ENCODE measurements at regions not wholly inside any gene's neighbourhood (a gene's known extent, or its start where the extent isn't known, plus 50 kb on each side); places are given as distances from the start of the nearest gene placed in this dataset.

DNA sequence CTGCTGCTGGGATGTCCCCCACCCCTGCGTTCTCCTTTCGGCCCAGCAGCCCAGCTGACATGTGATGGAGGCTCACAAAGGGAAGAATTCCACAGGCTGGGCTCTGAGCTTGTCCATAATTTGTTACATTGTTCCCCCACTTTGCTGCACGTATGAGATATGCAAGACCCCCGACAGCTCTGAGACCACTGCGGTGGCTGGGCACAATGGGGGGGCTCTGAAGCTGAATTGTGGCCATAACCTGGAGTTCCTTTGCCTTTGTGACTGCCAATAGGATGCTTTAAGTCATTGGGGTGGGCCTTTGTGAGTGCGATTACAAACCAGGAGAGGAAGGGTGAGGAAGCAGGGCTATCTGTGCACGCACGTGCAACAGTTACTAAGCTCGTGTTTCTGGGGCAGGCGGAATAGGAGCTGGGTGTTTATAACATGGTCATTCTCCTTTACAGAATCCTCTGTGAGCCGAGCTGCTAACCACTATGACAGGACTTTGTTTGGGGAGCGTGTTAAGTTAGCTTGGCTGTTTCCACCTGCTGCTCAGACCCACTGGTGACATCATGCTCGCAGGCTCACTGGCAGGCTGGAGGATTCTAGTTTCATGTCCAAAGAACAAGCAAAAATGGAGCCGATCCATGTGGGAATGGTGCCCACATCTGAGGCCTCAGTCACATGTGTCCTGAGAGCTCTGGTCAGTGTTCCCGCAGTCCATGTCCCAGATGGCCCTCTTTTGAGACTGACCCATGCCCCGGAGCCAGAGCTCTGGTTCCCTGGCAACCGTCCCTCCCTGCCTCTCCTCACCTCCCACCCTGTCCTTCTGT lies 208.3 kb upstream of the SALL1 start:
- no peaks in the 10 kb centered on the region for H3K27me3 ChIP-seq (ENCODE audit: insufficient read depth, low read length, poor library complexity, severe bottlenecking)
- H3K79me2 ChIP-seq (ENCODE audit: insufficient read depth, low read length): no peaks in the 10 kb centered on the region
- H3K9me2 ChIP-seq (replicated peaks; ENCODE audit: low read depth, low read length): no peaks in the 10 kb centered on the region
- no peaks in the 10 kb centered on the region for H3K36me3 ChIP-seq (ENCODE audit: insufficient read depth, low read length)
- H3K4me2 ChIP-seq (ENCODE audit: low read depth, low read length, poor library complexity, severe bottlenecking): no peak overlapping the region
- no peaks in the 10 kb centered on the region for H4K20me1 ChIP-seq (ENCODE audit: insufficient read depth, low read length, poor library complexity, severe bottlenecking)
- TF ChIP-seq EZH2phosphoT487 (IDR thresholded peaks at IDR 0.05; ENCODE audit: borderline replicate concordance) (no peak), CTCF (conservative IDR thresholded peaks at IDR 0.05; ENCODE audit: low read length) (no peak)
- no peak overlapping the region for H3K4me3 ChIP-seq (ENCODE audit: low read length, poor library complexity, severe bottlenecking)
- no peak overlapping the region for H2AFZ ChIP-seq (ENCODE audit: low read length)
- H3K4me1 ChIP-seq (ENCODE audit: insufficient read depth, low read length, poor library complexity, severe bottlenecking): no peaks in the 10 kb centered on the region
- H3K9me3 ChIP-seq (ENCODE audit: insufficient read depth, low read depth, low read length): no peaks in the 10 kb centered on the region; the same call in 1 of the 2 replicates
- no peak overlapping the region for H3K9ac ChIP-seq (ENCODE audit: low read depth, low read length, poor library complexity, severe bottlenecking)
- no peaks in the 10 kb centered on the region for H3F3A ChIP-seq (ENCODE audit: low read depth)

DNA sequence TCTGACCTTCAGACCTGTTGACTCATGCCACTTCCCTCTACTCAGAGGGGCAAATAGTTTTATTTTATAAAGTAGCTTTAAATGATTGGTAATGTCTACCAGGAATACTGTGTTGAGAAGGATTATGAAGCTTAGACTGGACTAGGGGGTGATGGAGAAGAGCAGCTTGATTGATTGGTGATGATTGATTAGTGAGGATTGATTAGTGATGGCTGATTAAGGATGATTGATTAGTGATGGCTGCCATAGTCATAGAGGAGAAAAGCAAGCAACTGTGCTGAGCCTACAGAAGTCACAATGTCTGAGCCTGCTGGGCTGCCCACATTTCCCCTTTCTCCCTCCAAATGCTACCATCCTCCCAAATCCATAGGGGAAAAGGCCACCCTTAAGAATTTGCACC lies 206.8 kb upstream of the SALL1 start:
- no peaks in the 10 kb centered on the region for H3F3A ChIP-seq (ENCODE audit: low read depth)
- H2AFZ ChIP-seq (ENCODE audit: low read length): no peak overlapping the region
- H4K20me1 ChIP-seq (ENCODE audit: insufficient read depth, low read length, poor library complexity, severe bottlenecking): no peaks in the 10 kb centered on the region
- H3K79me2 ChIP-seq (ENCODE audit: insufficient read depth, low read length): no peaks in the 10 kb centered on the region
- H3K4me1 ChIP-seq (ENCODE audit: insufficient read depth, low read length, poor library complexity, severe bottlenecking): no peaks in the 10 kb centered on the region
- no peaks in the 10 kb centered on the region for H3K9me2 ChIP-seq (replicated peaks; ENCODE audit: low read depth, low read length)
- TF ChIP-seq EZH2phosphoT487 (IDR thresholded peaks at IDR 0.05; ENCODE audit: borderline replicate concordance) (no peak), CTCF (conservative IDR thresholded peaks at IDR 0.05; ENCODE audit: low read length) (no peak)
- no peaks in the 10 kb centered on the region for H3K27me3 ChIP-seq (ENCODE audit: insufficient read depth, low read length, poor library complexity, severe bottlenecking)
- H3K9me3 ChIP-seq (ENCODE audit: insufficient read depth, low read depth, low read length): no peaks in the 10 kb centered on the region
- no peak overlapping the region for H3K4me3 ChIP-seq (ENCODE audit: low read length, poor library complexity, severe bottlenecking)
- H3K36me3 ChIP-seq (ENCODE audit: insufficient read depth, low read length): no peaks in the 10 kb centered on the region
- H3K4me2 ChIP-seq (ENCODE audit: low read depth, low read length, poor library complexity, severe bottlenecking): no peak overlapping the region
- no peak overlapping the region for H3K9ac ChIP-seq (ENCODE audit: low read depth, low read length, poor library complexity, severe bottlenecking)

DNA sequence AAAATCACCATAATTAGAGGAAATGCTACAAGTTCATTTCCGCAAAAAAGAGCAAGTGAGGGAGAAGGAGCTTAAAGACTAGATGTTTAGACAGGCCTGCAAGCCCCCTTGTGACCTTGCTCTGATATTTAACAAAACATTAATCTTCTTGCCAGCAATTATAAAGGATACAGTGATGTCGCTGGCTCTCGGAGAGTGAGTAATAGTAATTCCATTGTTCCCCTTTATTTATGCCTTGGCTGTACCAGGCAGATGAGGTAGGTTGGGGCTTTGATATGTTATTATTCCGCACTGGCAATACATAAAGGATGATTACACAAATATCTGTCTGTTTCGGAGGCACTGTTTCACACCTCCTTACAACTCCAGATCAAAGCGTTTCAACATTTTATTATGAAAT lies 204.8 kb upstream of the SALL1 start:
- Histone ChIP-seq H4K20me1 (ENCODE audit: insufficient read depth, low read length, poor library complexity, severe bottlenecking) (no peaks in the 10 kb centered on the region), H3K27me3 (ENCODE audit: insufficient read depth, low read length, poor library complexity, severe bottlenecking) (no peaks in the 10 kb centered on the region), H3K4me2 (ENCODE audit: low read depth, low read length, poor library complexity, severe bottlenecking) (no peak overlapping the region), H3K79me2 (ENCODE audit: insufficient read depth, low read length) (no peaks in the 10 kb centered on the region), H3K9ac (ENCODE audit: low read depth, low read length, poor library complexity, severe bottlenecking) (no peak overlapping the region), H3K36me3 (ENCODE audit: insufficient read depth, low read length) (no peaks in the 10 kb centered on the region), H3F3A (ENCODE audit: low read depth) (no peaks in the 10 kb centered on the region), H3K4me1 (ENCODE audit: insufficient read depth, low read length, poor library complexity, severe bottlenecking) (no peaks in the 10 kb centered on the region), H2AFZ (ENCODE audit: low read length) (no peak overlapping the region), H3K9me3 (ENCODE audit: insufficient read depth, low read depth, low read length) (no peaks in the 10 kb centered on the region), H3K4me3 (ENCODE audit: low read length, poor library complexity, severe bottlenecking) (no peak overlapping the region), H3K9me2 (replicated peaks; ENCODE audit: low read depth, low read length) (no peaks in the 10 kb centered on the region)
- TF ChIP-seq EZH2phosphoT487 (IDR thresholded peaks at IDR 0.05; ENCODE audit: borderline replicate concordance) (no peak), CTCF (conservative IDR thresholded peaks at IDR 0.05; ENCODE audit: low read length) (no peak)
